SU-DHL-6 (cell line): ENCODE measurements at regions not wholly inside any gene's neighbourhood (a gene's known extent, or its start where the extent isn't known, plus 50 kb on each side); places are given as distances from the start of the nearest gene placed in this dataset.

Experiments used
- EZH2phosphoT487 ChIP-seq: fragments of 200-600 bp; sonication (generic), shearing (Covaris generic); conservative IDR thresholded peaks from 2 replicates; pipeline ENCODE4 v1.6.1; 2018; ENCODE audit warnings: mild to moderate bottlenecking, antibody characterized with exemption, low read length, moderate library complexity, mixed read lengths
- TF ChIP-seq, protein P1 (sequence below): fragments of 200-600 bp; sonication (generic); IDR thresholded peaks from one replicate; pipeline ENCODE4 v1.5.1; 2017; ENCODE audit warnings: antibody characterized with exemption, mild to moderate bottlenecking, low read length, moderate library complexity; ENCODE audit not compliant: insufficient read depth, poor library complexity, severe bottlenecking

DNA sequence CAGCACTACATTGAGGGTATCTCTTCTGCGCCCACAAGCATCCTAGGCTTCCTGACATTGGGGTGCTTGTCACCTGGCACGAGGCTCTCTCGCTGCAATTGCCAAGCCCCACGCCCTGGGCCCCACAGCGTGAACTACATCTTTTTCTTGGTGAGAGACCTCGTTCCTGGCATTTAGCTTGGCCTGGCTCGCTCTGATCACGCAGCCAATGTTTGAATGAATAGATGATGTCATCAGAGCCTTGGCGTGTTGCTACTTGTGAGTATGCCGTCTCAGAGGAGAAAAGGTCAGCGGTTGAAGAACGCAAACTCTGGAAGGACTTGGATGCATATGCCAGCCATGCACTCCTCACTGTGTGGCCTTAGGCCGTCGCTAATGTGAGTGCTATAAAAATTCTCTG, 150.2 kb upstream of the AUTS2 start:
- TF ChIP-seq, protein P1, sequence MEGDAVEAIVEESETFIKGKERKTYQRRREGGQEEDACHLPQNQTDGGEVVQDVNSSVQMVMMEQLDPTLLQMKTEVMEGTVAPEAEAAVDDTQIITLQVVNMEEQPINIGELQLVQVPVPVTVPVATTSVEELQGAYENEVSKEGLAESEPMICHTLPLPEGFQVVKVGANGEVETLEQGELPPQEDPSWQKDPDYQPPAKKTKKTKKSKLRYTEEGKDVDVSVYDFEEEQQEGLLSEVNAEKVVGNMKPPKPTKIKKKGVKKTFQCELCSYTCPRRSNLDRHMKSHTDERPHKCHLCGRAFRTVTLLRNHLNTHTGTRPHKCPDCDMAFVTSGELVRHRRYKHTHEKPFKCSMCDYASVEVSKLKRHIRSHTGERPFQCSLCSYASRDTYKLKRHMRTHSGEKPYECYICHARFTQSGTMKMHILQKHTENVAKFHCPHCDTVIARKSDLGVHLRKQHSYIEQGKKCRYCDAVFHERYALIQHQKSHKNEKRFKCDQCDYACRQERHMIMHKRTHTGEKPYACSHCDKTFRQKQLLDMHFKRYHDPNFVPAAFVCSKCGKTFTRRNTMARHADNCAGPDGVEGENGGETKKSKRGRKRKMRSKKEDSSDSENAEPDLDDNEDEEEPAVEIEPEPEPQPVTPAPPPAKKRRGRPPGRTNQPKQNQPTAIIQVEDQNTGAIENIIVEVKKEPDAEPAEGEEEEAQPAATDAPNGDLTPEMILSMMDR = no peak
- TF ChIP-seq EZH2phosphoT487 = no peak
